Muscle layer of duodenum (tissue), 2 donors: ENCODE measurements at regions not wholly inside any gene's neighbourhood (a gene's known extent, or its start where the extent isn't known, plus 50 kb on each side); places are given as distances from the start of the nearest gene placed in this dataset.

Experiments
- H3K27ac ChIP-seq: one replicate; pipeline ENCODE4 v1.7.0; 2013; ENCODE audit warnings: mild to moderate bottlenecking, low read length
- H3K27me3 ChIP-seq: one replicate; pipeline ENCODE4 v1.7.0; 2013; ENCODE audit warnings: low read depth, mild to moderate bottlenecking, control low read depth, low read length
- H3K36me3 ChIP-seq, 2 donors: one replicate each; pipeline ENCODE4 v1.7.0; 2013; ENCODE audit warnings: low read length in 2 of 2, control low read depth in 1 of 2, mild to moderate bottlenecking in 1 of 2; ENCODE audit not compliant: insufficient read depth in 2 of 2, control insufficient read depth in 1 of 2
- H3K4me1 ChIP-seq, 2 donors: one replicate each; pipeline ENCODE4 v1.7.0; 2013; ENCODE audit warnings: low read length in 2 of 2, mild to moderate bottlenecking in 2 of 2, control low read depth in 1 of 2, moderate library complexity in 1 of 2; ENCODE audit not compliant: insufficient read depth in 2 of 2, control insufficient read depth in 1 of 2
- H3K4me3 ChIP-seq, 2 donors: one replicate each; pipeline ENCODE4 v1.7.0; 2013; ENCODE audit warnings: low read length in 2 of 2, low read depth in 1 of 2, mild to moderate bottlenecking in 1 of 2
- H3K9me3 ChIP-seq, 2 donors: one replicate each; pipeline ENCODE4 v1.7.0; 2013; ENCODE audit warnings: low read length in 2 of 2, control low read depth in 1 of 2, mild to moderate bottlenecking in 1 of 2; ENCODE audit not compliant: control insufficient read depth in 1 of 2
- donor health status: healthy.

GRCh38 chr2:225938991-225939390, 539.5 kb downstream of the NYAP2 start:
- Histone ChIP-seq H3K9me3 (no peaks in the 10 kb centered on the region), H3K27ac (no peak overlapping the region), H3K36me3 (no peaks in the 10 kb centered on the region), H3K27me3 (no peaks in the 10 kb centered on the region), H3K4me1 (no peaks in the 10 kb centered on the region), H3K4me3 (no peak overlapping the region)

- H3K4me1 ChIP-seq, result no peaks in the 10 kb centered on the region
- H3K9me3 ChIP-seq, result no peaks in the 10 kb centered on the region
- H3K36me3 ChIP-seq, result no peaks in the 10 kb centered on the region
- no peaks in the 10 kb centered on the region for H3K27me3 ChIP-seq
- H3K27ac ChIP-seq, result no peak overlapping the region
- H3K4me3 ChIP-seq, result no peak overlapping the region
These were observed 538.2 kb downstream of the NYAP2 start for GRCh38 chr2:225937625-225938187.

- no peaks in the 10 kb centered on the region for H3K9me3 ChIP-seq
- H3K27ac ChIP-seq, result no peak overlapping the region
- H3K4me3 ChIP-seq, result no peak overlapping the region
- no peaks in the 10 kb centered on the region for H3K36me3 ChIP-seq
- H3K27me3 ChIP-seq, result no peaks in the 10 kb centered on the region
- no peaks in the 10 kb centered on the region for H3K4me1 ChIP-seq
These were observed 533.4 kb downstream of the NYAP2 start for GRCh38 chr2:225932811-225933413.

GRCh38 chr2:225930687-225931086, 531.2 kb downstream of the NYAP2 start:
- H3K4me3 ChIP-seq, result no peak overlapping the region
- no peak overlapping the region for H3K27ac ChIP-seq
- H3K36me3 ChIP-seq, result no peaks in the 10 kb centered on the region
- no peaks in the 10 kb centered on the region for H3K4me1 ChIP-seq
- no peaks in the 10 kb centered on the region for H3K9me3 ChIP-seq
- no peaks in the 10 kb centered on the region for H3K27me3 ChIP-seq

- no peak overlapping the region for H3K27ac ChIP-seq
- H3K9me3 ChIP-seq, result no peaks in the 10 kb centered on the region
- H3K36me3 ChIP-seq, result no peaks in the 10 kb centered on the region
- peaks cover 0 to 9% of the 10 kb centered on the region in 2 donors for H3K4me1 ChIP-seq
- no peaks in the 10 kb centered on the region for H3K27me3 ChIP-seq
- no peak overlapping the region for H3K4me3 ChIP-seq
These were observed 521.2 kb downstream of the NYAP2 start for GRCh38 chr2:225920621-225921220.

GRCh38 chr2:225916692-225917091, 517.2 kb downstream of the NYAP2 start:
- Histone ChIP-seq H3K27ac (no peak overlapping the region), H3K9me3 (no peaks in the 10 kb centered on the region), H3K27me3 (no peaks in the 10 kb centered on the region), H3K4me3 (no peak overlapping the region), H3K4me1 (no peaks in the 10 kb centered on the region), H3K36me3 (no peaks in the 10 kb centered on the region)

- Histone ChIP-seq H3K27ac (no peak overlapping the region), H3K27me3 (no peaks in the 10 kb centered on the region), H3K36me3 (no peaks in the 10 kb centered on the region), H3K9me3 (no peaks in the 10 kb centered on the region), H3K4me3 (no peak overlapping the region), H3K4me1 (no peaks in the 10 kb centered on the region)
These were observed 511.5 kb downstream of the NYAP2 start for GRCh38 chr2:225911019-225911418.

GRCh38 chr2:225895126-225895525, 495.6 kb downstream of the NYAP2 start:
- no peak overlapping the region for H3K27ac ChIP-seq
- H3K9me3 ChIP-seq, result no peaks in the 10 kb centered on the region

GRCh38 chr2:225894236-225894980, 494.9 kb downstream of the NYAP2 start:
- H3K4me3 ChIP-seq, result no peak overlapping the region
- no peaks in the 10 kb centered on the region for H3K27me3 ChIP-seq
- peaks cover 0 to 6% of the 10 kb centered on the region in 2 donors for H3K4me1 ChIP-seq
- H3K27ac ChIP-seq, result no peak overlapping the region
- H3K9me3 ChIP-seq, result no peaks in the 10 kb centered on the region
- no peaks in the 10 kb centered on the region for H3K36me3 ChIP-seq

More at GRCh38 chr2:225895126-225895525, 495.6 kb downstream of the NYAP2 start:
- Histone ChIP-seq H3K4me1 (peaks cover 0 to 6% of the 10 kb centered on the region in 2 donors), H3K27me3 (no peaks in the 10 kb centered on the region), H3K36me3 (no peaks in the 10 kb centered on the region), H3K4me3 (no peak overlapping the region)

GRCh38 chr2:225893151-225893550, 493.6 kb downstream of the NYAP2 start:
- no peaks in the 10 kb centered on the region for H3K36me3 ChIP-seq
- H3K27ac ChIP-seq, result no peak overlapping the region
- H3K4me3 ChIP-seq, result no peak overlapping the region
- H3K9me3 ChIP-seq, result no peaks in the 10 kb centered on the region
- H3K27me3 ChIP-seq, result no peaks in the 10 kb centered on the region
- peaks cover 0 to 6% of the 10 kb centered on the region in 2 donors for H3K4me1 ChIP-seq

GRCh38 chr2:225891771-225892170, 492.3 kb downstream of the NYAP2 start:
- Histone ChIP-seq H3K27ac (no peak overlapping the region), H3K4me1 (peaks cover 0 to 6% of the 10 kb centered on the region in 2 donors), H3K9me3 (no peaks in the 10 kb centered on the region), H3K27me3 (no peaks in the 10 kb centered on the region), H3K36me3 (no peaks in the 10 kb centered on the region), H3K4me3 (no peak overlapping the region)
